ENCODE measurements at regions not wholly inside any gene's neighbourhood (a gene's known extent, or its start where the extent isn't known, plus 50 kb on each side); places are given as distances from the start of the nearest gene placed in this dataset.

DNA sequence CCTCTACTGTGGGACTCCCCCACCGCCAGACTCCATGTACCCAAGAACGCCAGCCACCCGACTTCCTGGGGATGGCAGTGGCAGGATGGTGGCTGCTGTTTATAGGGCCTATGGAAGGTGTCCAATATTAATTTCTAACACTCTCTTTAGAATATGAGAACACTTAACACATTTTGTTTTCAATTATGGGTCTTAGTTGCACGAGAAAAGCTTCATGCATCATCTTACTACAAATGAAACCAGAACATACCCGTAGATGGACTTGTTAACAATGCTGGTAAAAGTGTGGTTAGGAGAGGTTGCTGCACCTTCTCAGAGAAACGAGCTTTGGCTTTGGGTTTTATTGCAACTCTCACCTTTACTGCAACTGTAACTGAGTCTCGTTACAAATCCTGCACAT lies 335.6 kb upstream of the ID2 start:
- TF ChIP-seq, protein P1, sequence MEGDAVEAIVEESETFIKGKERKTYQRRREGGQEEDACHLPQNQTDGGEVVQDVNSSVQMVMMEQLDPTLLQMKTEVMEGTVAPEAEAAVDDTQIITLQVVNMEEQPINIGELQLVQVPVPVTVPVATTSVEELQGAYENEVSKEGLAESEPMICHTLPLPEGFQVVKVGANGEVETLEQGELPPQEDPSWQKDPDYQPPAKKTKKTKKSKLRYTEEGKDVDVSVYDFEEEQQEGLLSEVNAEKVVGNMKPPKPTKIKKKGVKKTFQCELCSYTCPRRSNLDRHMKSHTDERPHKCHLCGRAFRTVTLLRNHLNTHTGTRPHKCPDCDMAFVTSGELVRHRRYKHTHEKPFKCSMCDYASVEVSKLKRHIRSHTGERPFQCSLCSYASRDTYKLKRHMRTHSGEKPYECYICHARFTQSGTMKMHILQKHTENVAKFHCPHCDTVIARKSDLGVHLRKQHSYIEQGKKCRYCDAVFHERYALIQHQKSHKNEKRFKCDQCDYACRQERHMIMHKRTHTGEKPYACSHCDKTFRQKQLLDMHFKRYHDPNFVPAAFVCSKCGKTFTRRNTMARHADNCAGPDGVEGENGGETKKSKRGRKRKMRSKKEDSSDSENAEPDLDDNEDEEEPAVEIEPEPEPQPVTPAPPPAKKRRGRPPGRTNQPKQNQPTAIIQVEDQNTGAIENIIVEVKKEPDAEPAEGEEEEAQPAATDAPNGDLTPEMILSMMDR (IDR thresholded peaks at IDR 0.05), result no peak
- TF ChIP-seq POLR2AphosphoS5 (IDR thresholded peaks at IDR 0.05), result no peak
- no peak for TF ChIP-seq POLR2A (IDR thresholded peaks at IDR 0.05)
